Posterior vena cava (tissue), 2 donors: ENCODE measurements at regions not wholly inside any gene's neighbourhood (a gene's known extent, or its start where the extent isn't known, plus 50 kb on each side); places are given as distances from the start of the nearest gene placed in this dataset.

Experiments used
- DNase-seq: peaks from one replicate; pipeline ENCODE4 v3.0.0-alpha.2; 2020; ENCODE audit warnings: low spot score
- intact Hi-C, 2 donors: fragments of 100-400 bp; cut with DNase I; formaldehyde crosslinking; loops; one replicate each; pipeline versions ENCODE4 v1.14.1 to v1.14.2; 2022 to 2023
- donor health status: DM: yes; HTN: yes; CAD: no.
- donor health status: DM: yes; HTN: yes; CAD: no.

GRCh38 chr12:24409868-24410267, 460.4 kb upstream of the SOX5 start:
- intact Hi-C loops = no loop called here
- no peak for DNase-seq

- intact Hi-C loops = no loop called here
- no peak for DNase-seq
Measured at GRCh38 chr12:24408305-24408704, 458.8 kb upstream of the SOX5 start.

- intact Hi-C loops = no loop called here
- DNase-seq = no peak
Measured at GRCh38 chr12:24407884-24408283, 458.4 kb upstream of the SOX5 start.

- no peak for DNase-seq
- intact Hi-C loops = no loop called here
Measured at GRCh38 chr12:24404086-24404815, 454.8 kb upstream of the SOX5 start.

GRCh38 chr12:24400533-24400932, 451.1 kb upstream of the SOX5 start:
- intact Hi-C loops = no loop called here
- no peak for DNase-seq

- intact Hi-C loops = no loop called here
- no peak for DNase-seq
Measured at GRCh38 chr12:24398605-24399004, 449.1 kb upstream of the SOX5 start.

GRCh38 chr12:24396224-24396623, 446.8 kb upstream of the SOX5 start:
- intact Hi-C loops = no loop called here
- DNase-seq = no peak

- intact Hi-C loops = no loop called here
- no peak for DNase-seq
Measured at GRCh38 chr12:24394246-24394645, 444.8 kb upstream of the SOX5 start.

- intact Hi-C loops = no loop called here
- no peak for DNase-seq
Measured at GRCh38 chr12:24393071-24393470, 443.6 kb upstream of the SOX5 start.

GRCh38 chr12:24389394-24389793, 439.9 kb upstream of the SOX5 start:
- intact Hi-C loops = no loop called here
- no peak for DNase-seq

GRCh38 chr12:24387381-24387780, 437.9 kb upstream of the SOX5 start:
- intact Hi-C loops = no loop called here
- DNase-seq = no peak

- DNase-seq = no peak
- intact Hi-C loops = no loop called here
Measured at GRCh38 chr12:24386836-24387235, 437.4 kb upstream of the SOX5 start.

GRCh38 chr12:24381790-24382189, 432.3 kb upstream of the SOX5 start:
- no peak for DNase-seq
- intact Hi-C loops = no loop called here

- intact Hi-C loops = no loop called here
- DNase-seq = no peak
Measured at GRCh38 chr12:24379861-24380521, 430.5 kb upstream of the SOX5 start.

GRCh38 chr12:24379433-24379832, 430.0 kb upstream of the SOX5 start:
- no peak for DNase-seq
- intact Hi-C loops = no loop called here

GRCh38 chr12:24378548-24379407, 429.3 kb upstream of the SOX5 start:
- DNase-seq = no peak

GRCh38 chr12:24374452-24374851, 425.0 kb upstream of the SOX5 start:
- intact Hi-C loops = no loop called here
- DNase-seq = no peak

More at GRCh38 chr12:24378548-24379407, 429.3 kb upstream of the SOX5 start:
- intact Hi-C loops = no loop called here

- intact Hi-C loops = no loop called here
- no peak for DNase-seq
Measured at GRCh38 chr12:24373004-24373403, 423.5 kb upstream of the SOX5 start.

- intact Hi-C loops = no loop called here
Measured at GRCh38 chr12:24366514-24366913, 417.0 kb upstream of the SOX5 start.

GRCh38 chr12:24364921-24365320, 415.5 kb upstream of the SOX5 start:
- DNase-seq = no peak
- intact Hi-C loops = no loop called here

More at GRCh38 chr12:24366514-24366913, 417.0 kb upstream of the SOX5 start:
- no peak for DNase-seq
